ENCODE measurements at regions not wholly inside any gene's neighbourhood (a gene's known extent, or its start where the extent isn't known, plus 50 kb on each side); places are given as distances from the start of the nearest gene placed in this dataset.
"Not testable (repeated sequence)": the region's sequence is repeated elsewhere in the genome, so short reads cannot be mapped to it uniquely, and the experiment has no call there.

DNA sequence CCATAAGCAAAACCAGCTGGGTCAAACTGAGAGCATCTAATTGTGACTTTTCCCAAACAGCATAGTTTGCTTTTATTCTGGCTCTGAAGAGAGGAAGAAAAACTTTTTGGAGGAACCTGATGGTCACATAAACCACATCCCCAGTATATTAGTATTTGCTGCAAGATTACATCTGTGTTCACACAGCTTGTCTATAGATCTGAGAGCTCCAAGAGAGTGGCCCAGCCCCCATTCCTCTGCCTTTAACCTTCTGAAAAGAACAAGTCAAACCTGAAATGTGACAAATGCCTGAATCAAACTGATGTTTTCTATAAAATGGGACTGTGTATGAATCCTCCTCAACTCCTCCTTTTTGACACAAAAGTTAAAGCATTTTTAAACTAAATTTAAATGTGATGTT is 435.2 kb downstream of the ZNF479 start:
- DNase-seq, result not testable (repeated sequence)

DNA sequence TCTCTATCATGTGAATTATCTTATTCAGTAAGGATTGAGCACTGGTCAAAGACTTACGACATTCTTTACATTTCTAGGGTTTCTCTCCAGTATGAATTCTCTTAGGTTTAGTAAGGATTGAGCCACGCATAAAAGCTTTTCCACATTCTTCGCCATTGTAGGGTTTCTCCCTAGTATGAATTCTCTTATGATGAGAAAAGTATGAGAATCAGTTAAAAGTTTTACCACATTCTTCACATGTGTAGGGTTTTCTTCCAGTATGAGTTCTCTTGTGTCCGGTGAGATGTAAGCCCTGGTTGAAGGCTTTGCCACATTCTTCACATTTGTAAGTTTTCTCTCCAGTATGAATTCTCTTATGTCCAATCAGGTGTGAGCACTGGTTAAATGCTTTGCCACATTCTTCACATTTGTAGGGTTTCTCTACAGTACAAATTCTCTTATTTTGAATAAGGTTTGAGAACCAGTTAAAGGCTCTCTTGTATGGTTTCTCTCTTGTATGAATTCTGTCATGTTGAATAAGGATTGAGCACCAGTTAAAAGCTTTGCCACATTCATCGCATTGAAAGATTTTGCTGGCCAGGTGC is 445.9 kb downstream of the ZNF479 start:
- DNase-seq, result no peak

GRCh38 chr7:56639173-56639746 is 493.0 kb downstream of the ZNF479 start:
- DNase-seq, result no peak

DNA sequence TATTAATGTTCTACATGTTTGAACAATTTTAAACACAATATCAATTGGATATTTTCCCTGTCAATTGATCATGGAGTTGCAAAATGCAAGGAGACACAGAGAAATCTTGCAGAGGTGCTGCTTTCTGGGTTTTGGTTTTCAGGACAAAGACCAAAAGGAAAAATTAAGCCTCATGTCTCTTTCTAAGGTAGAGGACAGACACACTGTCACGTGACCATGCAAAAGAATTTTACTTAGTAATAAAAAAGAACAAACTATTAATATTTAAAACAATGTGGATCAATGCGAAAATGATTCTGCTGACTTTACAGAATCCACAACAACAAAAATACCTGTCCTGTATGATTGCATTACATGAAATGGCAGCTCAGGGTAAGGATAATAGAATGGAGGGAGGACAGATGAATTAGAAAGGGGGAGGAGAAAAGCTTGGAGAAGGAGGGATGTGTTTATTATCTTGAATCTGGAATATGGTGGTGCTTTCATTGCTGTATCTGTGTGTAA is 493.7 kb upstream of the NUPR2 start:
- DNase-seq, result no peak

- DNase-seq, result no peak
These were observed 488.9 kb upstream of the NUPR2 start for GRCh38 chr7:56605146-56605545.

DNA sequence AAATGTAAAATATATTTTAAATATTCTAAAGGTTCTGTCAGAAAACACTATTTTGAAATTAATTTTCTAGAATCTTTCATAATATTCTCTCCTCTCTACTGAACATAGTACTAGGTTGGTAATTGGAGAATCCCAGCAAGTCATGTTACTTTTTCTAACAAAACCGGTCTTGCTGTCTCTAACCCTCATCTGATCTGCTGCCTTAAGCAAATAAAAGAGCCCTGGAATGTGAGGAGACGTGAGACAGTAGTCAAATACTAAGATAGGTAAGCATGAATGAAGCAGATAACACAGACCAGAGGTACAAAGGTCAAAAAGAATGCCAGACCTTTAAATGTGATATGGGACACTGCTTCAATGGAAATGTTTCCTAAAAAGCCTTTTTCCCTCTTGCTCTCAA is 462.4 kb upstream of the NUPR2 start:
- DNase-seq, result no peak

- DNase-seq, result no peak
These were observed 454.8 kb upstream of the NUPR2 start for GRCh38 chr7:56570968-56571367.

GRCh38 chr7:56538541-56539429 is 422.6 kb upstream of the NUPR2 start:
- DNase-seq, result no peak

DNA sequence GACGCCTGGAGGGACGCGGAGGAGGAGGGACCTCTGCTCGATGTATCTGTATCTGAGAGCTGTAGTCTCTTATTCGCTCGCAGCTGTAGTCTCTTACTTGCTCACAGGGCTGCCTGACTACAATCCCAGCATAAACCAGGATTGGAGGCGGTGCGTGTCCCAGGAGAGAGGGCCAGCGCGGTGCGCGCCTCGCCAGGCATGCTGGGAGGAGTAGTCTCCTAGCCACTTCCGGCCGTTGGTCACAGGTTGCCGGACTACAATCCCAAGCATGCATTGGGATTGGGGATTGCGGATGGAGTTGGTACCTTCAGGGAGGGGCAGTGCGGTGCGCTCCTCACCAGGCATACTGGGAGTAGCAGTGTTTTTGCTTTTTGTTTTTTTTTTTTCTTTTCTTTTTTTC is 421.7 kb upstream of the NUPR2 start:
- no peak for DNase-seq

DNA sequence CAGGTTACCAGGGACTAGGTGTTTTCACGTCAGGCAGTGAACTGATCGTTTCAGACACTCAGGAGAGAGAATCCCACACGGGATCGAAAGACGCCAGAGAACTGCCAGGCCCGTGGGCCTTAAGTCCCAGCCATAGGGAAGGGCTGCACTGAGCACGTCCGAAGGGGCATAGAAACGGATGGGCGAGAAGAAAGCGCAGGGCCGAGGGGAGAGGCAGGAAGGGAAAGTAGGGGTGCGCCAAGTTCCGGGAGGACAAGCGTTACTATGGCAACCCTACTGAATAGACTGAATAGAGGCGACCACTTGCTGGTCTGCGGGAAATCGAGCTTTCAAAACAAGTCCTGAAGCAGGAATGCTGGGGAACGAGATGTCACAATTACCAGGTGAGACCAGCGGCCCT is 421.3 kb upstream of the NUPR2 start:
- DNase-seq, result no peak

GRCh38 chr7:56495165-56495564 is 378.9 kb upstream of the NUPR2 start:
- no peak for DNase-seq

DNA sequence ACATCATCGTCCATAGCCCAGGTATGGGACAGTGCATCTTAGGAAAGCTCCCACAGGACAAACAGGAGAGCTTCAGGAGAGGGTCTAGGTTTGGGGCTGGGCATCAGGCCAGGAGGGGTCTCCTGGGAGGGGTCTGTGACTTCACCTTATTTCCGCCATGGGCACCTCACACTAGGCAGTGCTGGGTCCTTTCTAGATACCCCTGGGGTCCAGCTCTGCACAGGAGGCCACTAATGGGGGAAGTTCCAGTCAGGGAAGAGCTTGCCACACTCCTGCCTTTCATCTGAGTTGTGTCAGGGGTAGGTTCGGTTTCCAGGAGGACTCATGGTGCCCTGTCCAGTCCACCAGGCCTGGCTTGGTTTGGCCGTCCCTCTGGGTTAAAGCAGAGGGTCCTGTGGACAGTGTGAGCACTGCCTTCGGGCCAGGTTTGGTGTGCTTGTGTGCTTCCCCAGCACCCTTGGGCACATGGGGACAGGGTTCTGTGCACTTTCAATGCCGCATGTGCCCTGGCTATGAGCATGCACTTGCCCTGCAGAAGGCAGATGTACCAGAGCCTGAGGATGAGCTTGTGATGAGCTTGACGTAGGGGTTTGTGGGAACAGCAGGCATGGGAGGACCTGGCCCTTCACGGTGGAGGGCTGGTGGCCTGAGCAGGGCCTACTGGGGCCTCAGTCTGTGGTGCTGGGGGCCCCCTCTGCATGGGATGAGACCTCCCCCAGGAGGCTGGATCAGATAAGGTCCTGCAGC is 377.7 kb upstream of the NUPR2 start:
- DNase-seq, result no peak

DNA sequence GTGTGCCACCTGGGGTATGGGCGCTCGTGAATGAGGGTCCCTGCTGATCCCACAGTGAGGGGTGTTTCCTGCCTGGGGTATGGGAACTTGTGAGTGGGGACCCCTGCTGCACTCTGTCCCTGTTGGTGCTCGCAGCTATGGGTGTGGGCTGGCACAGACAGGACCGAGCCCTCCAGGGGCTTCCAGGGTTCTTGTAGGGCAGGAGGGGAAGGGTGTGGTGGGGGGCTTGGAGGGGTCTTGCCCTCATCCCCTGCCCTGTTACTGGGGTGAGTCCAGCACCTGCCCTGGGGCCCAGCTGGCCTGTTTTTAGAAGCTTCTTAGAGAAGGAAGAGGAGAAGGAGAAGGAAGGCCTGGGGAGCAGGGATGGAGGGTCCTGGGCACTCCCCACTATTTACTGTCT is 377.0 kb upstream of the NUPR2 start:
- no peak for DNase-seq

DNA sequence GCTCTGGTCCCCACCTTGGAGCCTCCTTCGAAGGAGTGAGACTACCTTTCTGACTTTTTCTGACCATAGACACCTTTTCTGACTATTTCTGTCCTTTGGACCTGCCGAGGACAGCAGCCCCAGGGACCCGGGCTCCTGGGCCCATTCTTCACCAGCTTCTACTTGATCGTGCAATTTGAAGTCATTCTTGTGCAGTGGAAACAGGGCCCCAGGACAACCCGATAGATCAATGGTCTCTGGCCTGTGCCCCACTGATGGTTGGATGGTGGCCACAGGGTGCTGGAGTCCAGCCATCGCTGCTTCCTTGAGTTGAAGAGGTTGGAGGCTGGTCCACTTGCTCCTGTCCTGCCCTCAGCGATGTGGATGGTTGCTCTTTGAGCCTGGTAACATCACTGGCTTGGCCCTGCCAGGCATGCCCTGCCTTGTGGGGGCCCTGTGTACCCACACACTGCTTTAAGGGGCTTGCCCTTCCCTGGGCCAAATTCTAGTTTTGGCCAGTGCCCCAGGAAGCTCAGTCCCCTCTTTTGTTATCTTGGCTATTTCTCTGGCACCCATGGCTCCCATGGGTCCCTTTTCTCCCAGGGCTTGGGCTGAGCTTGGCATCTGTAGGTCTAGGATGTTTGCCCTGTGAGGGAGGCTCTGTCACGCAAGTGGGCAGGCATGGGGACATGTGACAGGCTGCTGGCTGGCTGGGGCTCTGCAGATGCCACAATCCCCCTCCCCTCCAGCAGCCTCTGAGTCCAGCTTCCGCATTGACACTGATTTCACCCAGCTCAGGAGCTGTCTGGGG is 375.6 kb upstream of the NUPR2 start:
- no peak for DNase-seq

- DNase-seq, result no peak
These were observed 367.8 kb upstream of the NUPR2 start for GRCh38 chr7:56483861-56484550.

DNA sequence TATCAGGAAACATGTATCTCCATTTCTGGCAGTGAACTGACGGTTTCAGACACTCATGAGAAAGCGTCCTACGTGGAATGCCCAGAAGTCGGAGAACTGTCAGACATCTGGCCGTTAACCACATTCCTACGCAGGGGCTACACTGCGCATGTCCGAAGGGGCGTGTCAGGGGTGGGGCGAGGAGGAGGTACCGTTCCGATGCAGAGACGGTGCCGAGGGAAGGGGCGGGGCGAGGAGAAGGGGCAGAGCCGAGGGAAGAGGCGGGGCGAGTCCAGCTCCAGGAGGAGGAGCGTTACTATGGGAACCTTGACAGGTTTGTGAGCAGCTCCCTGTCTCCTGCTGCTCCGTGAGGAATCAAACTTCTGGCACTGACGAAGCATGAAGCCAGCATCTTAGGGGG is 366.9 kb upstream of the NUPR2 start:
- DNase-seq, result no peak

DNA sequence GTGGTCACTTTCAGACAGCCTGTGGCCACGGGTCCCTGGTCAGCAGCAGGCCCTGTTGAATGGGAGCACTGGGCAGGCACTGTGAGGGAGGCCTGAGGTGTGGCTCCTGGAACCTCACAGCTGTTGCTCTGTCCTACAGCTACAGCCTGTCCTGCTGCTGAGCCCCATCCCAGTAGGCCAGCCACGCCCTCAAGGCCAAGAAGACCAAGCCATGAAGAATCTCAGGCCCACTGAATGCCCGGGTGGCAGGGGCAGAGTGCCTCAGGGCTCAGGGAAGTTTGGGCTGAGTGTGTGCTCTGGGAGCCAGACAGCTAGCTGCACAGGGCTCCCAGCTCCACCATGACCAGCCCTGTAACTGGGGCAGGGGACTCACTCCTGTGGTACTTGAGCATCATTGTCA is 363.5 kb upstream of the NUPR2 start:
- no peak for DNase-seq

GRCh38 chr7:56479136-56479535 is 362.9 kb upstream of the NUPR2 start:
- DNase-seq, result no peak

DNA sequence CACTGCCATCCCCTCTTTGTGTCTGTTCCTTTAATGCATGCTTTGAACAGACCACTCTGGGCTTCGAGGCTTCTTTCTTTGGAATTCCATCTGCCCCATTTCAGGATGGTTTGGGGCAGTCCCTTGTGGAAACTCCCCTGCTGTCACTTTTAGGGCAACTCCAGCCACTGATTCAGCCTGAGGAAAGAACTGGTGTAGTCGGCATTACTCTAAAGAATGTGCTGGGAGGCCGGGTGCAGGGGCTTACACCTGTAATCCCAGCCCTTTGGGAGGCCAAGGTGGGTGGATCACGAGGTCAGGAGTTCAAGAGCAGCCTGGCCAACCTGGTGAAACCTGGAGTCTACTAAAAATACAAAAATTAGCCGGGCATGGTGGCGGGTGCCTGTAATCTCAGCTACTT is 358.1 kb upstream of the NUPR2 start:
- DNase-seq, result no peak

GRCh38 chr7:56471811-56472210 is 355.6 kb upstream of the NUPR2 start:
- DNase-seq, result no peak

GRCh38 chr7:56466607-56467525 is 350.6 kb upstream of the NUPR2 start:
- not testable (repeated sequence) for DNase-seq

Measured in NCI-H2029 (cell line).